ENCODE measurements at regions not wholly inside any gene's neighbourhood (a gene's known extent, or its start where the extent isn't known, plus 50 kb on each side); places are given as distances from the start of the nearest gene placed in this dataset.

DNA sequence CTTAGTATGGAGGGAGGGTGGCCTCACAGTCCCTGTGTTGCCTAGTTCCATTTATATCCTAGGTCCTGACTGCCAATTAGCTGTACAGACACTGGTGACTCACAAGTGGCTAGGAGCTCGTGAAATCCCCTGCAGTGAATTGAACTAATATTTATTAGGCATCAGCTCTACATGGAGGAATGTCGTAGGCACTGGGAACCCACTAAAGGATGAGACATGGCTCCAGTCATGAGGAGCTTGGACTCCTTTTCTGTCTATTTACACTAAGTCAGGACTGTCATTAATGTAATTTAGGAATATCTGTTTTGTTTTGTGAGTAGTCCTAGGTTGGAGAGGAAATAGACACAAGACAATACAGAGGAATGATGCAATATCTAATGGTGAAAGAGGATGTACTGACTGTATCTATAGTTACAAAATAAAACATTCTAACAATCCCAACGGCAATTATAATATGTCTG is 67.7 kb downstream of the MID1IP1 start:
- peaks cover 0 to 3% of the 10 kb centered on the region in 2 experiments for H3K27me3 ChIP-seq (ENCODE audit: control insufficient read depth in 1 of 2, insufficient read depth in 1 of 2, low read length in 2 of 2)
- DNase-seq, result peak; percentile 86
- no peak overlapping the region for H3K27ac ChIP-seq (ENCODE audit: low read length, poor library complexity, severe bottlenecking)
- no peaks in the 10 kb centered on the region for H3K9me3 ChIP-seq (ENCODE audit: control insufficient read depth, low read length)
- no peak overlapping the region for H3K4me3 ChIP-seq (ENCODE audit: insufficient read depth in 1 of 2, low read depth in 1 of 2, low read length in 2 of 2)
- H3K36me3 ChIP-seq (ENCODE audit: control insufficient read depth in 1 of 2, insufficient read depth in 2 of 2, low read depth in 1 of 2, low read length in 2 of 2), result no peaks in the 10 kb centered on the region
- H3K4me2 ChIP-seq (ENCODE audit: low read length, poor library complexity, severe bottlenecking), result no peak overlapping the region
- no peak overlapping the region for H3K4ac ChIP-seq (ENCODE audit: low read depth in 1 of 2, low read length in 2 of 2)
- H2AFZ ChIP-seq (ENCODE audit: low read depth, low read length), result no peak overlapping the region
- H3K23ac ChIP-seq (ENCODE audit: low read length in 2 of 2), result no peak overlapping the region
- no peaks in the 10 kb centered on the region for H3K4me1 ChIP-seq (ENCODE audit: control insufficient read depth, insufficient read depth, low read depth, low read length)
- H2BK5ac ChIP-seq (ENCODE audit: low read depth, low read length, poor library complexity, severe bottlenecking), result no peak overlapping the region
- H2AK5ac ChIP-seq (ENCODE audit: low read length, severe bottlenecking), result no peak overlapping the region
- peak overlapping the region in 1 of 2 experiments; percentile 33 for H3K18ac ChIP-seq (ENCODE audit: low read depth in 1 of 2, low read length in 2 of 2)
- no peak overlapping the region for H2BK120ac ChIP-seq (ENCODE audit: low read depth, low read length)
- no peak overlapping the region for H3K14ac ChIP-seq (ENCODE audit: low read length in 2 of 2)
- 27% methylated on average over 2 of the region's 3 CpGs for WGBS
- H4K8ac ChIP-seq (ENCODE audit: low read length), result no peak overlapping the region
- no peak overlapping the region for H4K91ac ChIP-seq (ENCODE audit: low read length)
- no peak overlapping the region for H2BK15ac ChIP-seq (ENCODE audit: low read depth, poor library complexity, severe bottlenecking)
- H3K9ac ChIP-seq (ENCODE audit: low read length), result peak overlapping the region; percentile 85
- H2BK12ac ChIP-seq (ENCODE audit: low read length in 2 of 2), result no peak overlapping the region
- H3K79me1 ChIP-seq (replicated peaks; ENCODE audit: low read length, poor library complexity, severe bottlenecking), result no peaks in the 10 kb centered on the region

DNA sequence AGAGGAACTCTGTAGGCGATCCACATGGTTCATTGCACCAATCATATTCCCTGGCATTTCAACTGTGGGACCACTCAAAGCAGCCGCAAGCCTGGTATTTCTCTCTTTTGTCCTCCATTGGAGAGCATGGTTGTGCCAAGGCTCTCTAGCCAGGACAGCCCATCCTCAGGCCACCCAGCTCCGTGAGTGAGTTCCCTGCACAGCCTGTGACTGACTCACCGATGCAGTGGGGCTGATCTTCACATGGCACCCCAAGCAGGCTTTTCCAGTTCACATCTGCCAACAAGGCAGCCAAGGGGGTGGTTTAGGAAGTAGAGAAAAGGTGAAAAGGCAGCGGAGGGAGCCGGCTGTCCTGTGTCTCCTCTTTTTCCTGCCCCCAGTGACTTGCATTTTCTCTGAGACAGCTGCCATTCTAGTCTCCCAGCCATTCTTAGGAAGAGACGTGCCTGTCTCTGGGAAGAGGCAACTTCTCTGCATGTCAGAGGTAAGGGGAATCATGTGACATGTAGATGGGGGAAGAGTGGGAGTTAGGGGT is 69.2 kb downstream of the MID1IP1 start:
- Histone ChIP-seq H3K23ac (ENCODE audit: low read length in 2 of 2) (no peak overlapping the region), H3K4me1 (ENCODE audit: control insufficient read depth, insufficient read depth, low read depth, low read length) (no peaks in the 10 kb centered on the region), H3K4ac (ENCODE audit: low read depth in 1 of 2, low read length in 2 of 2) (peak overlapping the region in 1 of 2 experiments; percentile 8)

DNA sequence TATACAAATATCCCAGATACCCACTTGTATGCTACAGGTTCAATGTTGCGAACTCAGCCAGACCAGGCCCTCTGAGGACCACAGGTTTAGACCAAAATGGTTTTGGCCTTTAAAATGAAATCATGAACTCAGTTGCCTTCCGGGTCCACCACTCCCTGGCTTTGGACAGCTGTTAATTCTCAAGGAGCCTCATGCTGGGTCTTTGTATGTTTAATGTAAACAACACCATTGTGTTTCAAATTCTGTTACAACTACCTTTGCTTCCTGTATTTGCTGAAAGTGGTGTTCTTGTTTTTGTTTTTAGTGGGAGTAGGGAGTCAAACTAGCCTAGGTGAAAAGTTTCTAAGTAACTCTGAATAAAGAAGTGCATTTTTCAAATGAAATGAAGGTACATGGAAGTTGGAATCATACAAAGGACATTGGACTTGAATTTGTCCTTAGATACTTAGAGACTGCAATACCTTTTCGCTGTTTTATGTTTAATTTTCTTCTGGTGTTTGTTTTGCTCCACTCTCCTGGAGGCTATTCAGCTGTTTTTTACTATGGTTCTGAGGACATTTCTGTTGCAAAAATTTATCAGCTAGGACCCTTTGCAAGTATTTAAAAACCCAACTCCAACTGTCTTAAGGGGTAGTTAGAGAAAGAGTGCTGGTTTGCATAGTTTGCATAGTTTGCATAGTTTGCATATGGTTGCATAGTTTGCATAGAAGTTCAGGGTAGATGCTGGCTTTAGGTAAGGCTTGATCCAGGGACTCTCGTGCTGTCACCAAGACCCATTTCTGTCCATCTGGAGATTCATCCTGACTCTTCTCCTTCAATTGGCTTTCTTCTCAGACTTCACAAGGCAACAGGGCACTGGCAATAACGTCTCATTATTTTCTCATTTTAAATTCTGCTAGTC is 70.1 kb downstream of the MID1IP1 start:
- no peak for DNase-seq
- Histone ChIP-seq H4K8ac (ENCODE audit: low read length) (no peak overlapping the region), H3K9ac (ENCODE audit: low read length) (no peak overlapping the region), H3K4me3 (ENCODE audit: insufficient read depth in 1 of 2, low read depth in 1 of 2, low read length in 2 of 2) (no peak overlapping the region), H3K14ac (ENCODE audit: low read length in 2 of 2) (no peak overlapping the region), H3K4me1 (ENCODE audit: control insufficient read depth, insufficient read depth, low read depth, low read length) (no peaks in the 10 kb centered on the region), H2AFZ (ENCODE audit: low read depth, low read length) (no peak overlapping the region), H3K27me3 (ENCODE audit: control insufficient read depth in 1 of 2, insufficient read depth in 1 of 2, low read length in 2 of 2) (peaks cover 0 to 3% of the 10 kb centered on the region in 2 experiments), H3K4ac (ENCODE audit: low read depth in 1 of 2, low read length in 2 of 2) (no peak overlapping the region), H4K91ac (ENCODE audit: low read length) (no peak overlapping the region), H3K79me1 (replicated peaks; ENCODE audit: low read length, poor library complexity, severe bottlenecking) (no peaks in the 10 kb centered on the region), H2BK120ac (ENCODE audit: low read depth, low read length) (no peak overlapping the region), H3K9me3 (ENCODE audit: control insufficient read depth, low read length) (no peaks in the 10 kb centered on the region), H2AK5ac (ENCODE audit: low read length, severe bottlenecking) (no peak overlapping the region), H3K27ac (ENCODE audit: low read length, poor library complexity, severe bottlenecking) (no peak overlapping the region), H2BK5ac (ENCODE audit: low read depth, low read length, poor library complexity, severe bottlenecking) (no peak overlapping the region), H3K23ac (ENCODE audit: low read length in 2 of 2) (no peak overlapping the region), H2BK12ac (ENCODE audit: low read length in 2 of 2) (no peak overlapping the region), H3K4me2 (ENCODE audit: low read length, poor library complexity, severe bottlenecking) (no peak overlapping the region), H3K36me3 (ENCODE audit: control insufficient read depth in 1 of 2, insufficient read depth in 2 of 2, low read depth in 1 of 2, low read length in 2 of 2) (no peaks in the 10 kb centered on the region), H3K18ac (ENCODE audit: low read depth in 1 of 2, low read length in 2 of 2) (peak overlapping the region in 1 of 2 experiments; percentile 12), H2BK15ac (ENCODE audit: low read depth, poor library complexity, severe bottlenecking) (no peak overlapping the region)
- 84% methylated on average over 3 of the region's 5 CpGs for WGBS

More for the DNA sequence above, 69.2 kb downstream of the MID1IP1 start:
- Histone ChIP-seq H2BK5ac (ENCODE audit: low read depth, low read length, poor library complexity, severe bottlenecking) (no peak overlapping the region), H3K18ac (ENCODE audit: low read depth in 1 of 2, low read length in 2 of 2) (peak overlapping the region in 1 of 2 experiments; percentile 48), H3K9ac (ENCODE audit: low read length) (peak overlapping the region; percentile 85), H3K9me3 (ENCODE audit: control insufficient read depth, low read length) (no peaks in the 10 kb centered on the region), H2BK15ac (ENCODE audit: low read depth, poor library complexity, severe bottlenecking) (no peak overlapping the region), H2AFZ (ENCODE audit: low read depth, low read length) (no peak overlapping the region), H3K4me3 (ENCODE audit: insufficient read depth in 1 of 2, low read depth in 1 of 2, low read length in 2 of 2) (no peak overlapping the region), H4K91ac (ENCODE audit: low read length) (no peak overlapping the region), H2AK5ac (ENCODE audit: low read length, severe bottlenecking) (no peak overlapping the region), H3K27ac (ENCODE audit: low read length, poor library complexity, severe bottlenecking) (no peak overlapping the region), H3K36me3 (ENCODE audit: control insufficient read depth in 1 of 2, insufficient read depth in 2 of 2, low read depth in 1 of 2, low read length in 2 of 2) (no peaks in the 10 kb centered on the region), H3K27me3 (ENCODE audit: control insufficient read depth in 1 of 2, insufficient read depth in 1 of 2, low read length in 2 of 2) (peaks cover 0 to 3% of the 10 kb centered on the region in 2 experiments), H2BK120ac (ENCODE audit: low read depth, low read length) (no peak overlapping the region), H3K4me2 (ENCODE audit: low read length, poor library complexity, severe bottlenecking) (no peak overlapping the region), H4K8ac (ENCODE audit: low read length) (no peak overlapping the region), H3K79me1 (replicated peaks; ENCODE audit: low read length, poor library complexity, severe bottlenecking) (no peaks in the 10 kb centered on the region), H3K14ac (ENCODE audit: low read length in 2 of 2) (no peak overlapping the region), H2BK12ac (ENCODE audit: low read length in 2 of 2) (peak overlapping the region in 1 of 2 experiments; percentile 42)
- WGBS, result 93% methylated on average over 3 of the region's 7 CpGs
- DNase-seq, result no peak

DNA sequence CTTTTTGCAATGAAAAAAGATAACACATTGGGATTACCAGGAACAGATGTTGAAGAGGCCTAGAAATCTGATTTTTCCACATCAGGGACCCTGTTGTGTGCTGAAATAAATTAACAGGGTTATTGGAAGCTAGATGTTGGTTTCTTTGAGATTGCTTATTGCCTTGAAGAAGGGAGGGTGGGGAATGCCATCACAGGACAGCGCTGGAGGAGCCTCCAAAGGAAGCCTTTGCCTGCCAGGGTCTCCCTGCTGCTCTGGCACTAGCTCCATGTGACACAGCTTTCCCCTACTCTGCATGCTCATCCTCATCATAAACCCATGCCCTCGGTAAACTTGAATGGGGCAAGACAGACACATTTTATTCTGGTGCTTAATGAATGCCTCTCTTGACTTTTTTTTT is 76.1 kb downstream of the MID1IP1 start:
- no peak overlapping the region for H3K4me3 ChIP-seq (ENCODE audit: insufficient read depth in 1 of 2, low read depth in 1 of 2, low read length in 2 of 2)
- H4K91ac ChIP-seq (ENCODE audit: low read length), result no peak overlapping the region
- no peaks in the 10 kb centered on the region for H3K79me1 ChIP-seq (replicated peaks; ENCODE audit: low read length, poor library complexity, severe bottlenecking)
- H3K18ac ChIP-seq (ENCODE audit: low read depth in 1 of 2, low read length in 2 of 2), result no peak overlapping the region
- H2BK120ac ChIP-seq (ENCODE audit: low read depth, low read length), result no peak overlapping the region
- H2BK12ac ChIP-seq (ENCODE audit: low read length in 2 of 2), result no peak overlapping the region
- H3K9ac ChIP-seq (ENCODE audit: low read length), result no peak overlapping the region
- H3K14ac ChIP-seq (ENCODE audit: low read length in 2 of 2), result no peak overlapping the region
- DNase-seq, result no peak
- no peak overlapping the region for H3K4ac ChIP-seq (ENCODE audit: low read depth in 1 of 2, low read length in 2 of 2)
- no peak overlapping the region for H3K27ac ChIP-seq (ENCODE audit: low read length, poor library complexity, severe bottlenecking)
- H4K8ac ChIP-seq (ENCODE audit: low read length), result no peak overlapping the region
- H2BK5ac ChIP-seq (ENCODE audit: low read depth, low read length, poor library complexity, severe bottlenecking), result no peak overlapping the region
- WGBS, result no CpG with 5 or more reads among the region's 2 CpGs
- no peak overlapping the region for H3K4me2 ChIP-seq (ENCODE audit: low read length, poor library complexity, severe bottlenecking)
- no peaks in the 10 kb centered on the region for H3K4me1 ChIP-seq (ENCODE audit: control insufficient read depth, insufficient read depth, low read depth, low read length)
- no peak overlapping the region for H2AFZ ChIP-seq (ENCODE audit: low read depth, low read length)
- H3K36me3 ChIP-seq (ENCODE audit: control insufficient read depth in 1 of 2, insufficient read depth in 2 of 2, low read depth in 1 of 2, low read length in 2 of 2), result no peaks in the 10 kb centered on the region
- no peak overlapping the region for H2AK5ac ChIP-seq (ENCODE audit: low read length, severe bottlenecking)
- H3K27me3 ChIP-seq (ENCODE audit: control insufficient read depth in 1 of 2, insufficient read depth in 1 of 2, low read length in 2 of 2), result no peaks in the 10 kb centered on the region
- no peak overlapping the region for H2BK15ac ChIP-seq (ENCODE audit: low read depth, poor library complexity, severe bottlenecking)
- no peaks in the 10 kb centered on the region for H3K9me3 ChIP-seq (ENCODE audit: control insufficient read depth, low read length)
- H3K23ac ChIP-seq (ENCODE audit: low read length in 2 of 2), result no peak overlapping the region
